ENCODE measurements at regions not wholly inside any gene's neighbourhood (a gene's known extent, or its start where the extent isn't known, plus 50 kb on each side); places are given as distances from the start of the nearest gene placed in this dataset.

DNA sequence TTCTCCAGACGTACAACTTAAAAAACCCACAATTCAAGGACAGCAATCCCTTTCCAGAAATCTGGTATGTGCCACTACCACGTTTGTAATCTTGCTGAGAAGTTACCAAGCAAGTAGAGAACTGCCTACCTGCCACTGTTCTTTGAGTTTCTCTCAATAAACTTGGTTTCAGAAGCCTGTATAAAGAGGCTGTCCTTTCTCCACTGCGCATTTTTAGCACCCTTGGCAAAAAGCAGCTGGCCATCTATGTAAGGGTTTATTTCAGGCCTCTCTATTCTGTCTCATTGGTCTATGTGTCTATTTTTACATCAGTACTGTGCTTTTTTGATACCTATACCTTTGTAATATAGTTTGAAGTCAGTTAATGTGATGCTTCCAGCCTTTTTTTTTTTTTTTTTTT is 665.1 kb upstream of the BRINP3 start:
- ChIA-PET POLR2A (no interaction called here), CTCF (no interaction called here)
- Mint-ChIP-seq H3K27ac (no peak overlapping the region), H3K4me1 (no peaks in the 10 kb centered on the region), H3K9me3 (no peaks in the 10 kb centered on the region), H3K36me3 (ENCODE audit: low read depth) (no peaks in the 10 kb centered on the region), H3K4me3 (no peak overlapping the region), H3K27me3 (no peaks in the 10 kb centered on the region)
- DNase-seq, result no peak
- TF ChIP-seq, protein P1, sequence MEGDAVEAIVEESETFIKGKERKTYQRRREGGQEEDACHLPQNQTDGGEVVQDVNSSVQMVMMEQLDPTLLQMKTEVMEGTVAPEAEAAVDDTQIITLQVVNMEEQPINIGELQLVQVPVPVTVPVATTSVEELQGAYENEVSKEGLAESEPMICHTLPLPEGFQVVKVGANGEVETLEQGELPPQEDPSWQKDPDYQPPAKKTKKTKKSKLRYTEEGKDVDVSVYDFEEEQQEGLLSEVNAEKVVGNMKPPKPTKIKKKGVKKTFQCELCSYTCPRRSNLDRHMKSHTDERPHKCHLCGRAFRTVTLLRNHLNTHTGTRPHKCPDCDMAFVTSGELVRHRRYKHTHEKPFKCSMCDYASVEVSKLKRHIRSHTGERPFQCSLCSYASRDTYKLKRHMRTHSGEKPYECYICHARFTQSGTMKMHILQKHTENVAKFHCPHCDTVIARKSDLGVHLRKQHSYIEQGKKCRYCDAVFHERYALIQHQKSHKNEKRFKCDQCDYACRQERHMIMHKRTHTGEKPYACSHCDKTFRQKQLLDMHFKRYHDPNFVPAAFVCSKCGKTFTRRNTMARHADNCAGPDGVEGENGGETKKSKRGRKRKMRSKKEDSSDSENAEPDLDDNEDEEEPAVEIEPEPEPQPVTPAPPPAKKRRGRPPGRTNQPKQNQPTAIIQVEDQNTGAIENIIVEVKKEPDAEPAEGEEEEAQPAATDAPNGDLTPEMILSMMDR (IDR thresholded peaks at IDR 0.05), result no peak
- no peak for ATAC-seq (ENCODE audit: low read depth)
- intact Hi-C loops (cut with micrococcal nuclease), result no loop called here

DNA sequence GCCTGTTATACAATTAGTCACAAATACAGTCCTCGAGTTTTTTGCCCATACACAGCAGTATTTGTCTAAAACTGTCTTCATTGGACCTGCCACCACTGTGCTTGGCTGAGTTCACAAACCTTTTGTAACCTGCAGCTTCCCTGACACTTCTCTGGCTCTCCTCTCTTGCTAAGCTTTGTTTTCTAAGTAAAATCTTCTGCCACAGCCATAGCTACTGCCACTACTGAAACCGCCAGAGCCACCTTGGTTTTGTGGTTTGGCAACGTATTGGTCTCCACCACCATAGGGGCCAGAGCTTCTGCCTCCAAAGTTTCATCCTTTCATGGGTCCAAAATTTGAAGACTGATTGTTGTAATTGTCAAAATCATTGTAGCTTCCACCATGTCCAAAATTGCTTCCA is 668.2 kb upstream of the BRINP3 start:
- TF ChIP-seq, protein P1 (IDR thresholded peaks at IDR 0.05), result no peak
- POLR2A ChIA-PET, result no interaction called here

GRCh38 chr1:191151321-191151807 is 673.7 kb upstream of the BRINP3 start:
- ChIA-PET POLR2A (no interaction called here), CTCF (no interaction called here)
- TF ChIP-seq, protein P1 (IDR thresholded peaks at IDR 0.05), result no peak
- intact Hi-C loops (cut with micrococcal nuclease), result no loop called here
- DNase-seq (no peak), ATAC-seq (ENCODE audit: low read depth) (no peak)
- Mint-ChIP-seq H3K36me3 (ENCODE audit: low read depth) (no peaks in the 10 kb centered on the region), H3K9me3 (peaks cover 6% of the 10 kb centered on the region), H3K27ac (no peak overlapping the region), H3K4me3 (no peak overlapping the region), H3K27me3 (no peaks in the 10 kb centered on the region), H3K4me1 (no peaks in the 10 kb centered on the region)

More for the DNA sequence above, 668.2 kb upstream of the BRINP3 start:
- ATAC-seq (ENCODE audit: low read depth) (no peak), DNase-seq (no peak)
- Mint-ChIP-seq H3K4me3 (no peak overlapping the region), H3K27me3 (no peaks in the 10 kb centered on the region), H3K36me3 (ENCODE audit: low read depth) (no peaks in the 10 kb centered on the region), H3K27ac (no peak overlapping the region), H3K9me3 (peaks cover 5% of the 10 kb centered on the region), H3K4me1 (no peaks in the 10 kb centered on the region)
- intact Hi-C loops (cut with micrococcal nuclease), result no loop called here
- CTCF ChIA-PET, result no interaction called here

DNA sequence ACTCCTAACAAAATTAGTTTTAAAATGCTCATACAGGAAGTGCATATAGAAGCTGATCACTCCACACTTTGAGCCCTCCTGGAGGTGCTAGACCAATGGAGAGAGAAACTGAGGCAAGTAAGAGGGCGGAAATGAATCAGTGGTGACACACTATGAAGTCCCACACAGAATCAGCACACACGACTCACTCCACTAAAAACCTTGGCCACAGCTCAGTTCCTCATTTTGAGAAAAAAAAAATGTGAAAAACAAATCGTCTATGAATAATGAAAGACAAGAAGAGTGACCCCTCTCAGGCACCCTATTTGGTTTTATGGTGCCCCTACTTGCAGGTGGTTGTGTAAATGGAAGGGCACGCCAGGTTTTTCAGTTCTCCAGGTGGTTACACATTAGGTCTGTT is 675.1 kb upstream of the BRINP3 start:
- ChIA-PET POLR2A (no interaction called here), CTCF (no interaction called here)
- Mint-ChIP-seq H3K9me3 (peaks cover 6% of the 10 kb centered on the region), H3K4me1 (no peaks in the 10 kb centered on the region), H3K27me3 (no peaks in the 10 kb centered on the region), H3K4me3 (no peak overlapping the region), H3K36me3 (ENCODE audit: low read depth) (no peaks in the 10 kb centered on the region), H3K27ac (no peak overlapping the region)
- DNase-seq, result no peak
- ATAC-seq (ENCODE audit: low read depth), result no peak
- TF ChIP-seq, protein P1 (IDR thresholded peaks at IDR 0.05), result no peak
- intact Hi-C loops (cut with micrococcal nuclease), result no loop called here

GRCh38 chr1:191155178-191155577 is 677.5 kb upstream of the BRINP3 start:
- no peaks in the 10 kb centered on the region for H3K36me3 Mint-ChIP-seq (ENCODE audit: low read depth)
- ATAC-seq (ENCODE audit: low read depth) (no peak), DNase-seq (no peak)
- ChIA-PET POLR2A (no interaction called here), CTCF (no interaction called here)
- no peak overlapping the region for H3K27ac Mint-ChIP-seq
- intact Hi-C loops (cut with micrococcal nuclease), result no loop called here
- H3K4me1 Mint-ChIP-seq, result no peaks in the 10 kb centered on the region
- TF ChIP-seq, protein P1 (IDR thresholded peaks at IDR 0.05), result no peak
- H3K9me3 Mint-ChIP-seq, result peaks cover 4% of the 10 kb centered on the region
- H3K27me3 Mint-ChIP-seq, result no peaks in the 10 kb centered on the region
- H3K4me3 Mint-ChIP-seq, result no peak overlapping the region
